ENCODE measurements at regions not wholly inside any gene's neighbourhood (a gene's known extent, or its start where the extent isn't known, plus 50 kb on each side); places are given as distances from the start of the nearest gene placed in this dataset.

- Histone ChIP-seq H3K4me1 (no peaks in the 10 kb centered on the region), H3K4me3 (no peak overlapping the region), H3K36me3 (no peaks in the 10 kb centered on the region), H3K27me3 (no peaks in the 10 kb centered on the region), H3K9me3 (no peaks in the 10 kb centered on the region), H3K27ac (no peak overlapping the region)
- DNase-seq (no peak), ATAC-seq (no peak)
- intact Hi-C loops (cut with DNase I; ENCODE audit: low total_unique reads) = no loop called here
- TF ChIP-seq POLR2A (IDR thresholded peaks at IDR 0.05) = no peak
- TF ChIP-seq, protein P1, sequence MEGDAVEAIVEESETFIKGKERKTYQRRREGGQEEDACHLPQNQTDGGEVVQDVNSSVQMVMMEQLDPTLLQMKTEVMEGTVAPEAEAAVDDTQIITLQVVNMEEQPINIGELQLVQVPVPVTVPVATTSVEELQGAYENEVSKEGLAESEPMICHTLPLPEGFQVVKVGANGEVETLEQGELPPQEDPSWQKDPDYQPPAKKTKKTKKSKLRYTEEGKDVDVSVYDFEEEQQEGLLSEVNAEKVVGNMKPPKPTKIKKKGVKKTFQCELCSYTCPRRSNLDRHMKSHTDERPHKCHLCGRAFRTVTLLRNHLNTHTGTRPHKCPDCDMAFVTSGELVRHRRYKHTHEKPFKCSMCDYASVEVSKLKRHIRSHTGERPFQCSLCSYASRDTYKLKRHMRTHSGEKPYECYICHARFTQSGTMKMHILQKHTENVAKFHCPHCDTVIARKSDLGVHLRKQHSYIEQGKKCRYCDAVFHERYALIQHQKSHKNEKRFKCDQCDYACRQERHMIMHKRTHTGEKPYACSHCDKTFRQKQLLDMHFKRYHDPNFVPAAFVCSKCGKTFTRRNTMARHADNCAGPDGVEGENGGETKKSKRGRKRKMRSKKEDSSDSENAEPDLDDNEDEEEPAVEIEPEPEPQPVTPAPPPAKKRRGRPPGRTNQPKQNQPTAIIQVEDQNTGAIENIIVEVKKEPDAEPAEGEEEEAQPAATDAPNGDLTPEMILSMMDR (IDR thresholded peaks at IDR 0.05 in 4 of 5, conservative IDR thresholded peaks at IDR 0.05 in 1 of 5) = no peak
- in situ Hi-C loops (cut with MboI; ENCODE audit: low sequenced_read_pairs in 4 of 4) = no loop called here
Measured at GRCh38 chr2:136363470-136363869, 245.5 kb upstream of the CXCR4 start.

DNA sequence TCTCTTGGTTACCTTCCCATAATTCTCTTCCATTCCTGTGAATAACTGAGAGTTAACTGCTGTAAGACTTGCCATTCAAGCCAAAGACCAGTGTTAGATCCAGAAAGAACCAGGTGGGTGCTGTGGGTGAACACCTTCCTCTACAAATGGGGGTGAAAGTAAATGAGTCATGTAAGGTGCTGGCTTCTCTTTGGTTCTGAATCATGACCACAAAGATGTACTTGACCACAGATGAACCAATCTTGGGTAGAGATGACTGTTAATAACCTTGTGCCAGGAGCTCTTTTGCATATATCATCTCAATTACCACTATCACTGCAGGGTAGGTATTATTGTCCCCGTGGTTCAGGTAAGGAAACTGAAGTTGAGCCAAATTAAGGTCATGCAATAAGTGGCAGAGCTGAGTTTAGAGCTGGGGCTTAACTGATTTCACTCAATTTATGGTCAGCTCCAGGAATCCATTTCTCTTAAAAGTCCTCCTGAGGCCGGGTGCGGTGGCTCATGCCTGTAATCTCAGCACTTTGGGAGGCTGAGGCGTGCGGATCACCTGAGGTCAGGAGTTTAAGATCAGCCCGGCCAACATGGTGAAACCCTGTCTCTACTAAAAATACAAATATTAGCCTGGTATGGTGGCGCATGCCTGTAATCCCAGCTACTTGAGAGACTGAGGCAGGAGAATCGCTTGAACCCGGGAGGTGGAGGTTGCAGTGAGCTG is 244.9 kb upstream of the CXCR4 start:
- no peaks in the 10 kb centered on the region for H3K36me3 ChIP-seq
- no peak for TF ChIP-seq POLR2A (IDR thresholded peaks at IDR 0.05)
- TF ChIP-seq, protein P1 (IDR thresholded peaks at IDR 0.05 in 4 of 5, conservative IDR thresholded peaks at IDR 0.05 in 1 of 5) = no peak
- in situ Hi-C loops (cut with MboI; ENCODE audit: low sequenced_read_pairs in 4 of 4) = no loop called here
- intact Hi-C loops (cut with DNase I; ENCODE audit: low total_unique reads) = no loop called here
- DNase-seq = no peak
- ATAC-seq = no peak
- no peaks in the 10 kb centered on the region for H3K4me1 ChIP-seq
- H3K4me3 ChIP-seq = no peak overlapping the region
- H3K27ac ChIP-seq = no peak overlapping the region
- no peaks in the 10 kb centered on the region for H3K27me3 ChIP-seq
- H3K9me3 ChIP-seq = no peaks in the 10 kb centered on the region

DNA sequence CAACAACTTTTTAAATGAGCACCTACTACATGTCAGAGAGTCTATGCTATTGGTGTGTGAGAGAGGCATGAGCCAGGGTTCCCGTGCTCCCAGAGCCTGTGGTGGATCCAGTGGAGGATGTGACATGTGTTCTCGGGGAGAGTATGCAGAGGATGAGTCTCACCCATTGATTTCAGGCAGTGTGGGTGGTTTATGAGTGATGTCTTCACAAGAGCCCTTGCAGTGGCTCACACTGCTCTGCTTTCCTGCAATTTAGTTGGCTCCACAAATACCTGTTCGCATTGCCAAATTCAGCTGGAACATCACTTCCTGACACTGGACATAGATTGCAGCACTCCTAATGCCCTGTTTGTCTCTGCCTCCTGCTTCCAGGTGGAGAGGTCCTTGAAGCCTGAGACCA is 243.6 kb upstream of the CXCR4 start:
- ATAC-seq (no peak), DNase-seq (no peak)
- Histone ChIP-seq H3K4me3 (no peak overlapping the region), H3K9me3 (no peaks in the 10 kb centered on the region), H3K36me3 (no peaks in the 10 kb centered on the region), H3K27ac (no peak overlapping the region), H3K4me1 (no peaks in the 10 kb centered on the region), H3K27me3 (no peaks in the 10 kb centered on the region)
- TF ChIP-seq POLR2A (IDR thresholded peaks at IDR 0.05) = no peak
- TF ChIP-seq, protein P1 (IDR thresholded peaks at IDR 0.05 in 4 of 5, conservative IDR thresholded peaks at IDR 0.05 in 1 of 5) = no peak
- in situ Hi-C loops (cut with MboI; ENCODE audit: low sequenced_read_pairs in 4 of 4) = no loop called here
- intact Hi-C loops (cut with DNase I; ENCODE audit: low total_unique reads) = no loop called here

DNA sequence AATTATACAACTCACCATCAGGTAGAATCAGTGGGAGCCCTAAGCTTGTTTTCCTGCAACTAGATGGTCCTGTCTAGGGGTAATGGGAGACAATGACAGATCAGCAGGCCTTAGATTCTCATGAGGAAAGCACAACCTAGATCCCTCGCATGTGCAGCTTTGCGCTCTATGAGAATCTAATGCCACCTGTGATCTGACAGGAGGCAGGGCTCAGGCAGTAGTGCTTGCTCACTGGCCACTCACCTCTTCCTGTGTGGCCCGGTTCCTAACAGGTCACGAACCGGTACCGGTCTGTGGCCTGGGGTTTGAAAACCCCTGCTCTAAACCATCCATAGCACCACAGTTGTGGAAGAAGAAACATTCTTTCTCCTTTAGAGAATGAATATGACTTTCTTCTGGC is 242.8 kb upstream of the CXCR4 start:
- ATAC-seq (no peak), DNase-seq (no peak)
- H3K4me3 ChIP-seq = no peak overlapping the region
- intact Hi-C loops (cut with DNase I; ENCODE audit: low total_unique reads) (no loop called here), in situ Hi-C loops (cut with MboI; ENCODE audit: low sequenced_read_pairs in 4 of 4) (no loop called here)
- H3K27ac ChIP-seq = no peak overlapping the region
- no peak for TF ChIP-seq POLR2A (IDR thresholded peaks at IDR 0.05)
- TF ChIP-seq, protein P1 (IDR thresholded peaks at IDR 0.05 in 4 of 5, conservative IDR thresholded peaks at IDR 0.05 in 1 of 5) = no peak
- H3K4me1 ChIP-seq = no peaks in the 10 kb centered on the region
- no peaks in the 10 kb centered on the region for H3K9me3 ChIP-seq
- no peaks in the 10 kb centered on the region for H3K36me3 ChIP-seq
- no peaks in the 10 kb centered on the region for H3K27me3 ChIP-seq
